Left forelimb (tissue), 1 donor: ENCODE measurements at regions not wholly inside any gene's neighbourhood (a gene's known extent, or its start where the extent isn't known, plus 50 kb on each side); places are given as distances from the start of the nearest gene placed in this dataset.

Experiments used
- DNase-seq: peaks from one replicate; pipeline ENCODE4 v3.0.0-alpha.2; 2018; ENCODE audit warnings: low spot score

- DNase-seq = no peak
Measured at GRCh38 chr4:17112292-17112659, 213.8 kb upstream of the LDB2 start.

- no peak for DNase-seq
Measured at GRCh38 chr4:17109126-17109525, 210.7 kb upstream of the LDB2 start.

- no peak for DNase-seq
Measured at GRCh38 chr4:17103231-17103630, 204.8 kb upstream of the LDB2 start.

- no peak for DNase-seq
Measured at GRCh38 chr4:17098996-17099395, 200.6 kb upstream of the LDB2 start.

GRCh38 chr4:17098401-17098800 is 200.0 kb upstream of the LDB2 start:
- DNase-seq = no peak

- DNase-seq = no peak
Measured at GRCh38 chr4:17097362-17097761, 198.9 kb upstream of the LDB2 start.

GRCh38 chr4:17096692-17097091 is 198.2 kb upstream of the LDB2 start:
- no peak for DNase-seq

GRCh38 chr4:17095771-17096170 is 197.3 kb upstream of the LDB2 start:
- no peak for DNase-seq

GRCh38 chr4:17094876-17095210 is 196.4 kb upstream of the LDB2 start:
- no peak for DNase-seq

- DNase-seq = no peak
Measured at GRCh38 chr4:17094159-17094875, 195.9 kb upstream of the LDB2 start.

GRCh38 chr4:17093481-17093880 is 195.0 kb upstream of the LDB2 start:
- DNase-seq = no peak

GRCh38 chr4:17092736-17093437 is 194.4 kb upstream of the LDB2 start:
- no peak for DNase-seq

- no peak for DNase-seq
Measured at GRCh38 chr4:17091104-17091503, 192.7 kb upstream of the LDB2 start.

- DNase-seq = no peak
Measured at GRCh38 chr4:17090063-17090462, 191.6 kb upstream of the LDB2 start.

GRCh38 chr4:17085416-17085815 is 187.0 kb upstream of the LDB2 start:
- DNase-seq = no peak

GRCh38 chr4:17082186-17082585 is 183.7 kb upstream of the LDB2 start:
- DNase-seq = no peak

GRCh38 chr4:17081179-17081578 is 182.7 kb upstream of the LDB2 start:
- no peak for DNase-seq

- DNase-seq = no peak
Measured at GRCh38 chr4:17077105-17077504, 178.7 kb upstream of the LDB2 start.

GRCh38 chr4:17072483-17072882 is 174.0 kb upstream of the LDB2 start:
- no peak for DNase-seq

- DNase-seq = no peak
Measured at GRCh38 chr4:17068891-17069290, 170.4 kb upstream of the LDB2 start.

GRCh38 chr4:17068392-17068791 is 169.9 kb upstream of the LDB2 start:
- DNase-seq = no peak

GRCh38 chr4:17066972-17067371 is 168.5 kb upstream of the LDB2 start:
- DNase-seq = no peak

- no peak for DNase-seq
Measured at GRCh38 chr4:17066236-17066635, 167.8 kb upstream of the LDB2 start.

- no peak for DNase-seq
Measured at GRCh38 chr4:17065821-17066220, 167.4 kb upstream of the LDB2 start.
